NT2/D1 (cell line): ENCODE measurements at regions not wholly inside any gene's neighbourhood (a gene's known extent, or its start where the extent isn't known, plus 50 kb on each side); places are given as distances from the start of the nearest gene placed in this dataset.

Source experiments
- DNase-seq: peaks from one replicate; pipeline ENCODE4 v3.0.0-alpha.2; 2011; ENCODE audit warnings: low read depth, low spot score
- H3K27me3 ChIP-seq: 2 replicates; pipeline ENCODE4 v1.6.0; 2011; ENCODE audit warnings: mild to moderate bottlenecking; ENCODE audit not compliant: insufficient read length, insufficient read depth
- H3K36me3 ChIP-seq: 2 replicates; pipeline ENCODE4 v1.6.1; 2011; ENCODE audit warnings: mild to moderate bottlenecking, low read length, mixed read lengths; ENCODE audit not compliant: insufficient read depth, insufficient read length
- H3K4me1 ChIP-seq: 2 replicates; pipeline ENCODE4 v1.5.1; 2011; ENCODE audit not compliant: insufficient read depth, insufficient read length
- H3K4me3 ChIP-seq: 2 replicates; pipeline ENCODE4 v1.5.1; 2011; ENCODE audit warnings: low read depth; ENCODE audit not compliant: insufficient read length
- H3K9ac ChIP-seq: 2 replicates; pipeline ENCODE4 v1.6.0; 2011; ENCODE audit warnings: low read depth; ENCODE audit not compliant: insufficient read length
- H3K9me3 ChIP-seq: 2 replicates; pipeline ENCODE4 v1.5.1; 2011; ENCODE audit warnings: mild to moderate bottlenecking, low read length; ENCODE audit not compliant: insufficient read depth
- SUZ12 ChIP-seq: IDR thresholded peaks from 2 replicates; pipeline ENCODE4 v1.6.1; 2011; ENCODE audit not compliant: insufficient read length, insufficient read depth; ENCODE audit errors: extremely low read depth
- YY1 ChIP-seq: IDR thresholded peaks from 2 replicates; pipeline ENCODE4 v1.6.1; 2011; ENCODE audit not compliant: insufficient read length, insufficient read depth
- ZNF274 ChIP-seq: IDR thresholded peaks from 2 replicates; pipeline ENCODE4 v1.6.1; 2011; ENCODE audit warnings: mild to moderate bottlenecking, low read depth, low read length

DNA sequence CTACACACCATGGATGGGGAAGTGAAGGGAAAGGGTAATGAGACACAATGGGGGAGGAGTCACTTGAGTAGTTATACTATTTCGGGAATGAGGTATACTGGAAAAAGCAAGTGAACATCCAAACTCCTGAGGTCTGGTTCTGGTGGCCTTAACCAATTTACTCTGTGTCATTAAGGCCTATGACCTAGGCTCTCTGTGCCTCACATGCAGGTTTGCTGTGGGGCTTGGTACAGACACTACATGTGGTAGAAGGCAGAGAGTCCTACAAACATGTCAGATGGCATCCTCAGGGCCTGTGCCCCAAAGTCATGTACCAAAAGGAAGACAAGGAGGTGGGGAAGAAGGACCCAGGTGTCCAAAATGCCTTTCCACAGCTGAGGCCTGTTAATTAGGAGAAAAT, 98.9 kb downstream of the TRIM29 start:
- peaks cover 11% of the 10 kb centered on the region for H3K4me1 ChIP-seq
- peaks cover 22% of the 10 kb centered on the region for H3K9me3 ChIP-seq
- no peaks in the 10 kb centered on the region for H3K27me3 ChIP-seq
- no peaks in the 10 kb centered on the region for H3K36me3 ChIP-seq
- no peak for TF ChIP-seq SUZ12
- TF ChIP-seq YY1 = no peak
- no peak for TF ChIP-seq ZNF274
- H3K4me3 ChIP-seq = no peak overlapping the region
- H3K9ac ChIP-seq = no peak overlapping the region
- no peak for DNase-seq

DNA sequence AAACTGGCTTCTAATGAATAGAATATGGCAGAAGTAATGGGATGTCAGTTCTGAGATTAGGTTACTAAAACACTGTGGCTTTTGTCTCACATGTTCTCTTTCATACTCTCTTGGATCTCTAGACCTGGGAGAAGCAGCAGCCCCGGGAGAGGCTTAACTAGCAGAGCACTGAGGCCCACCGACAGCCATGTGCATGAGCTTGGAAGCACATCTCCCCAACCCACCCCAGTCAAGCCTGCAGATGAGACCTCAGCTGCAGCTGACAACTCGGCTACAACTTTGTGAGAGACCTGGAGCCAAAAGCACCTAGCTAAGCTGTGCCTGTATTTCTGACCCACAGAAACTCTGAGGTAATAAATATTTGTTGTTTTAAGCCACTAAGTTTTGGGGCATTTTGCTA, 100.8 kb downstream of the TRIM29 start:
- Histone ChIP-seq H3K9me3 (peaks cover 16% of the 10 kb centered on the region), H3K4me3 (no peak overlapping the region), H3K4me1 (peaks cover 6% of the 10 kb centered on the region), H3K36me3 (no peaks in the 10 kb centered on the region), H3K27me3 (no peaks in the 10 kb centered on the region), H3K9ac (no peak overlapping the region)
- TF ChIP-seq ZNF274 (no peak), YY1 (no peak), SUZ12 (no peak)
- DNase-seq = no peak

GRCh38 chr11:120035756-120036155, 102.2 kb downstream of the TRIM29 start:
- no peaks in the 10 kb centered on the region for H3K27me3 ChIP-seq
- no peak for TF ChIP-seq ZNF274
- TF ChIP-seq SUZ12 = no peak
- no peak for TF ChIP-seq YY1
- no peak overlapping the region for H3K9ac ChIP-seq
- no peaks in the 10 kb centered on the region for H3K36me3 ChIP-seq
- peaks cover 16% of the 10 kb centered on the region; the same call in 1 of the 2 replicates for H3K9me3 ChIP-seq
- DNase-seq = no peak
- no peak overlapping the region for H3K4me3 ChIP-seq
- peaks cover 6% of the 10 kb centered on the region for H3K4me1 ChIP-seq

GRCh38 chr11:120034881-120035630, 102.9 kb downstream of the TRIM29 start:
- Histone ChIP-seq H3K4me3 (no peak overlapping the region), H3K9ac (no peak overlapping the region), H3K27me3 (no peaks in the 10 kb centered on the region), H3K4me1 (peaks cover 6% of the 10 kb centered on the region), H3K36me3 (no peaks in the 10 kb centered on the region), H3K9me3 (peaks cover 16% of the 10 kb centered on the region; the same call in 1 of the 2 replicates)
- TF ChIP-seq ZNF274 (no peak), SUZ12 (no peak), YY1 (no peak)
- DNase-seq = no peak

- H3K27me3 ChIP-seq = no peaks in the 10 kb centered on the region
- no peaks in the 10 kb centered on the region for H3K36me3 ChIP-seq
- H3K9me3 ChIP-seq = peaks cover 16% of the 10 kb centered on the region; the same call in 1 of the 2 replicates
- H3K9ac ChIP-seq = no peak overlapping the region
- no peak for DNase-seq
- TF ChIP-seq SUZ12 = no peak
- no peak for TF ChIP-seq YY1
- TF ChIP-seq ZNF274 = no peak
- peaks cover 6% of the 10 kb centered on the region for H3K4me1 ChIP-seq
- H3K4me3 ChIP-seq = no peak overlapping the region
Observed at GRCh38 chr11:120034176-120034875, 103.6 kb downstream of the TRIM29 start.

DNA sequence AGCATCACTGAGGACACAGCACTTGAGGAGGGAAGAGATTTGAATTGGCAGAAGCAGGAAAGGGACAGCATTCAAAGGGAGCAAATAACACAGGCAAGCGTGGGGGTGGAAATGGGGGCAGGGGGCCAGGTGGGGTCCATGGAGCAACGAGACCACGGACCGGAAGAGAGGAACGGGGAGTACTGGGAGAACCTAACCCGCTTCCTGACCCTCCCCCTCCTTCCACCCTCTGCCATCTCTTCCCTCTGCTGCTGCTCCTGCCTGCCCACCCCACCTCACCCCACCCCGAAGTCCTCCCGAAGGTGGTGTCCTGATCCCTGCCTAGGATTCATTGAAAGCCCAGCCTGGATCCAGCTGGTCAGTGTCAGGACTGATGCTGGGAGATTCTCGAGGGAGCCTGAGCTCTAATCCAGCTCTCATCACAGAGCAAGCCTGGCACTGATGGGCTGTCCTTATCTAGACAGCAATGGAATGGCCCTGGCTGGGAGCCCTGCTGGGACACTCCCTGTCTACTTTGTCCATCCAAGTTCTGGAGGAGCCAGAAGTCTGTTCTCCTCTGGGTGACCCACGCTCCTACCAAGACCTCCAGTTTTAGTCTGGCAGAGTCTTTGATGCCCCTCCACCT, 105.0 kb downstream of the TRIM29 start:
- peaks cover 6% of the 10 kb centered on the region for H3K4me1 ChIP-seq
- peaks cover 16% of the 10 kb centered on the region; the same call in 1 of the 2 replicates for H3K9me3 ChIP-seq
- no peak overlapping the region for H3K4me3 ChIP-seq
- TF ChIP-seq ZNF274 = no peak
- TF ChIP-seq YY1 = no peak
- TF ChIP-seq SUZ12 = no peak
- no peaks in the 10 kb centered on the region for H3K36me3 ChIP-seq
- H3K9ac ChIP-seq = no peak overlapping the region
- DNase-seq = no peak
- no peaks in the 10 kb centered on the region for H3K27me3 ChIP-seq
